ENCODE measurements at regions not wholly inside any gene's neighbourhood (a gene's known extent, or its start where the extent isn't known, plus 50 kb on each side); places are given as distances from the start of the nearest gene placed in this dataset.

GRCh38 chr3:176469694-176470205 is 727.5 kb downstream of the TBL1XR1 start:
- Mint-ChIP-seq H3K9me3 (peaks cover 8% of the 10 kb centered on the region), H3K4me1 (ENCODE audit: low read depth) (no peaks in the 10 kb centered on the region), H3K27me3 (no peaks in the 10 kb centered on the region), H3K4me3 (no peak overlapping the region), H3K27ac (no peak overlapping the region), H3K36me3 (ENCODE audit: low read depth) (no peaks in the 10 kb centered on the region)
- no peak for DNase-seq

GRCh38 chr3:176463610-176464009 is 733.7 kb downstream of the TBL1XR1 start:
- H3K4me1 Mint-ChIP-seq (ENCODE audit: low read depth): no peaks in the 10 kb centered on the region
- peaks cover 2% of the 10 kb centered on the region for H3K9me3 Mint-ChIP-seq
- H3K36me3 Mint-ChIP-seq (ENCODE audit: low read depth): no peaks in the 10 kb centered on the region
- DNase-seq: no peak
- H3K4me3 Mint-ChIP-seq: no peak overlapping the region
- no peak overlapping the region for H3K27ac Mint-ChIP-seq
- no peaks in the 10 kb centered on the region for H3K27me3 Mint-ChIP-seq

DNA sequence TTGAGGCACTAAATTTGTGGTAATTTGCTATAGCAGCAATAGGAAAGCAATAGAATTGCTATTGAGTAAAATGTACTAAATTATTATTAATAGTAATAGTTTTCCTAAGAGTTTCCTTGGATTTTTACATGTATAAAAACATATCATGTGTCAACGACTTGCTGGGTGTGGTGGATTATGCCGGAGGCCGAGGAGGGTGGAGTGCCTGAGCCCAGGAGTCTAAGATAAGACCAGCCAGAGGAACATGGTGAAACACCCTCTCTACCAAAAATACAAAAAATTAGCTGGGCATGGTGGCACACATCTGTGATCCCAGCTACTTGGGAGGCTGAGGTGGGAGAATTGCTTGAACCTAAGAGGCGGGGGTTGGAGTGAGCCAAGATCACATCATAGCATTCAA is 749.9 kb downstream of the TBL1XR1 start:
- Mint-ChIP-seq H3K36me3 (ENCODE audit: low read depth) (no peaks in the 10 kb centered on the region), H3K4me3 (no peak overlapping the region), H3K27me3 (no peaks in the 10 kb centered on the region), H3K27ac (no peak overlapping the region), H3K9me3 (peaks cover 7% of the 10 kb centered on the region), H3K4me1 (ENCODE audit: low read depth) (no peaks in the 10 kb centered on the region)
- no peak for DNase-seq

DNA sequence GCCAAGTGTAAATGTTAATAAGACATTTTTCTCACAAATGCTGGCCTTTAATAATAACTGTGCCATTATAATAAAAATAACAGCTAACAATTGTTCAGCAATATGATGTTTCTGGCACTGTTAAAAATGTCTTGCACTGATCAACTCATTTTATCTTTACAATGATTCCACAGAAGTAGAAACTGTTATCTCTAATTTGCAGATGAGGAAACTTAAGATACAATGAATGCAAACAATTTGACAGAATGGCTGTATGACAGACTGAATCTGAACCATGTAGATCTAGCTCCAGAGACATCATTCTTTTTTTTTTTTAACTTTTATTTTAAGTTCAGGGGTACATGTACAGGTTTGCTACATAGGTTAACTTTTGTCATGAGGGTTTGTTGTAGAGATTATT is 755.0 kb downstream of the TBL1XR1 start:
- no peak for DNase-seq
- Mint-ChIP-seq H3K4me3 (no peak overlapping the region), H3K36me3 (ENCODE audit: low read depth) (no peaks in the 10 kb centered on the region), H3K9me3 (peaks cover 5% of the 10 kb centered on the region), H3K4me1 (ENCODE audit: low read depth) (no peaks in the 10 kb centered on the region), H3K27ac (no peak overlapping the region), H3K27me3 (no peaks in the 10 kb centered on the region)

DNA sequence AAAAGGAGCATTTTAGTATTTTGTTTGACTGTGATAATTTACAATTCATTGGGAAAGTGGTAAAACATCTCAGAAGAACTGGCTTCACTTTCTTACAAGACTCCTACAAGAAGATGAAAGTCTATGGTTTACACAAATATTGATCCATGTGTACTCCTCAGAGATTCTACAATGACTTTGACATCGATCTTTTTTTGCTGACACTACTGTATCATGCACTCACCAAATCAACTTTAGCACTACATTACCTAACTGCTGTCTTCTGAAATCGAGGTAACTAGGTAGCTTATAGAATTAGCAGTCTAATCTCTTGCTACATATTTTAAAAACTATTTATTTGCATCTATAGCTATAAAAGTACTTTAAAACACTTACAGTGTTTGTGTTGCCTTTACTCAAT is 757.6 kb downstream of the TBL1XR1 start:
- Mint-ChIP-seq H3K27me3 (no peaks in the 10 kb centered on the region), H3K36me3 (ENCODE audit: low read depth) (no peaks in the 10 kb centered on the region), H3K4me3 (no peak overlapping the region), H3K9me3 (peaks cover 2% of the 10 kb centered on the region), H3K4me1 (ENCODE audit: low read depth) (no peaks in the 10 kb centered on the region), H3K27ac (no peak overlapping the region)
- no peak for DNase-seq

- no peaks in the 10 kb centered on the region for H3K9me3 Mint-ChIP-seq
- H3K36me3 Mint-ChIP-seq (ENCODE audit: low read depth): no peaks in the 10 kb centered on the region
- no peaks in the 10 kb centered on the region for H3K4me1 Mint-ChIP-seq (ENCODE audit: low read depth)
- H3K27me3 Mint-ChIP-seq: no peaks in the 10 kb centered on the region
- no peak for DNase-seq
- H3K27ac Mint-ChIP-seq: no peak overlapping the region
- H3K4me3 Mint-ChIP-seq: no peak overlapping the region
Observed at GRCh38 chr3:176431991-176432390, 765.3 kb downstream of the TBL1XR1 start.

GRCh38 chr3:176431038-176431418 is 766.3 kb downstream of the TBL1XR1 start:
- no peaks in the 10 kb centered on the region for H3K36me3 Mint-ChIP-seq (ENCODE audit: low read depth)
- DNase-seq: no peak
- H3K9me3 Mint-ChIP-seq: no peaks in the 10 kb centered on the region
- H3K4me3 Mint-ChIP-seq: no peak overlapping the region
- no peaks in the 10 kb centered on the region for H3K4me1 Mint-ChIP-seq (ENCODE audit: low read depth)
- H3K27me3 Mint-ChIP-seq: no peaks in the 10 kb centered on the region
- H3K27ac Mint-ChIP-seq: no peak overlapping the region

- Mint-ChIP-seq H3K27me3 (no peaks in the 10 kb centered on the region), H3K4me1 (ENCODE audit: low read depth) (no peaks in the 10 kb centered on the region), H3K4me3 (no peak overlapping the region), H3K9me3 (no peaks in the 10 kb centered on the region), H3K36me3 (ENCODE audit: low read depth) (no peaks in the 10 kb centered on the region), H3K27ac (no peak overlapping the region)
- DNase-seq: no peak
Observed at GRCh38 chr3:176430244-176431037, 766.8 kb downstream of the TBL1XR1 start.

GRCh38 chr3:176428552-176428951 is 768.7 kb downstream of the TBL1XR1 start:
- Mint-ChIP-seq H3K9me3 (no peaks in the 10 kb centered on the region), H3K27ac (no peak overlapping the region), H3K36me3 (ENCODE audit: low read depth) (no peaks in the 10 kb centered on the region), H3K4me1 (ENCODE audit: low read depth) (no peaks in the 10 kb centered on the region), H3K27me3 (no peaks in the 10 kb centered on the region), H3K4me3 (no peak overlapping the region)
- DNase-seq: no peak

DNA sequence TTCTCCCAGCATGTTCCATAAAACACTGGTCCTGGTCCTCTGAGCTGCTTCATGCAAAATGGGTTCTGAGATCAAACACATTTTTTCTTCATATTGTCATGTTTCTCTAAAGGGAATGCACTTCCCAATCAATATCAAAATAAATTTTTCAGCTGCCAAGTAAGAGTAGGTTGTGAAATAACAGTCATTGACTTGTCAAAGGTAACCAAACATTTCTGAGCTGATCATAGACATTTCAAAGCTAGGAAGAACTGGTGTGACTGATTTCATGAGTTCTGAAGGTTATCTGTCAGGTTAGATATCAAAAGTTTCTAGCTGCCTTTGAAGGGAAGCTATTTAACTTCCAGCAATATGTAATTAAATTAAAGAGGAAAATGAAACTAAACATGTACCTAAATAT is 770.9 kb downstream of the TBL1XR1 start:
- H3K4me3 Mint-ChIP-seq: no peak overlapping the region
- no peaks in the 10 kb centered on the region for H3K27me3 Mint-ChIP-seq
- H3K27ac Mint-ChIP-seq: no peak overlapping the region
- H3K4me1 Mint-ChIP-seq (ENCODE audit: low read depth): no peaks in the 10 kb centered on the region
- DNase-seq: no peak
- no peaks in the 10 kb centered on the region for H3K9me3 Mint-ChIP-seq
- H3K36me3 Mint-ChIP-seq (ENCODE audit: low read depth): no peaks in the 10 kb centered on the region

- Mint-ChIP-seq H3K27me3 (no peaks in the 10 kb centered on the region), H3K4me1 (ENCODE audit: low read depth) (no peaks in the 10 kb centered on the region), H3K9me3 (peaks cover 3% of the 10 kb centered on the region), H3K27ac (no peak overlapping the region), H3K4me3 (no peak overlapping the region), H3K36me3 (ENCODE audit: low read depth) (no peaks in the 10 kb centered on the region)
- no peak for DNase-seq
Observed at GRCh38 chr3:176416870-176417269, 780.4 kb downstream of the TBL1XR1 start.

GRCh38 chr3:176415661-176416295 is 781.5 kb downstream of the TBL1XR1 start:
- Mint-ChIP-seq H3K36me3 (ENCODE audit: low read depth) (no peaks in the 10 kb centered on the region), H3K27ac (no peak overlapping the region), H3K9me3 (peaks cover 3% of the 10 kb centered on the region), H3K4me1 (ENCODE audit: low read depth) (no peaks in the 10 kb centered on the region), H3K4me3 (no peak overlapping the region), H3K27me3 (no peaks in the 10 kb centered on the region)
- DNase-seq: no peak

DNA sequence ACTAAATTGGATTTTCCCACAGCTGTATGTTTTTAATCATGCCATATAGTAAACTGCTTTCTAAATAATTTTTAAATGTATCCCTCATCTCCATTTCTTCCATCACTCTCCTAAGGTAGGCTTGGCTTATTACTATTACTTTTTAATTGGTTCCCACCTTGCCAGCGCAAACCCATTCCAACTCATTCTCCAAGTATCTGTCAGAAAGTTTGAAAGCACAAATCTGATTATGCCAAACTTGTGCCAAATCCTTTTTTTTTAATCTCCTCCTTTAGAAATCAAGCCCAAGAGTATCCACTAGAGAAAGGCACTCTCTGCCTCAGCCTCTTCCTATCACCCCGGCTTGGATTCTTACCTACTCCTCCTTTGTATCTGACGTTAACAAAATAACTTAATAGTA is 784.5 kb downstream of the TBL1XR1 start:
- H3K9me3 Mint-ChIP-seq: peaks cover 2% of the 10 kb centered on the region
- no peaks in the 10 kb centered on the region for H3K4me1 Mint-ChIP-seq (ENCODE audit: low read depth)
- no peak overlapping the region for H3K4me3 Mint-ChIP-seq
- no peak overlapping the region for H3K27ac Mint-ChIP-seq
- no peaks in the 10 kb centered on the region for H3K36me3 Mint-ChIP-seq (ENCODE audit: low read depth)
- H3K27me3 Mint-ChIP-seq: no peaks in the 10 kb centered on the region
- DNase-seq: no peak

DNA sequence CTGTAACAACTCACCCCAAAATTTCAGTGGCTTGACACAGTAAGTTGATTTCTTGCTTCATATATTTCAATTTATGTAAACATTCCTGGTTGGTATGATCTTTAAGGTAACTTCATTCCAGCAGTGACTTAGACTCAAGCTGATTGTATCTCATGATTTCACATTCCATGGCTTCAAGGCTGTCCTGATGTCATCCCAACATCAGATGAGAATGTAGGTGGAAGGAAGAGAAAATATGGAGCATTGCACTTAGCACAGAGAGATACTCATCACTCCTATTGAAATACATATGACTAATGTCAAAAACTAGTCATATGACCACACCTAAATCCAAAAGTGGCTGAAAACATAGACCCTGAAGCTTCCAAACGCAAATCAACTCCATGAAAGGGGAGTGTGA is 793.8 kb downstream of the TBL1XR1 start:
- Mint-ChIP-seq H3K27ac (no peak overlapping the region), H3K4me1 (ENCODE audit: low read depth) (no peaks in the 10 kb centered on the region), H3K27me3 (no peaks in the 10 kb centered on the region), H3K9me3 (peaks cover 8% of the 10 kb centered on the region), H3K4me3 (no peak overlapping the region), H3K36me3 (ENCODE audit: low read depth) (no peaks in the 10 kb centered on the region)
- no peak for DNase-seq

- H3K27me3 Mint-ChIP-seq: no peaks in the 10 kb centered on the region
- H3K27ac Mint-ChIP-seq: no peak overlapping the region
- H3K4me3 Mint-ChIP-seq: no peak overlapping the region
- H3K9me3 Mint-ChIP-seq: peaks cover 19% of the 10 kb centered on the region
- H3K36me3 Mint-ChIP-seq (ENCODE audit: low read depth): no peaks in the 10 kb centered on the region
- no peaks in the 10 kb centered on the region for H3K4me1 Mint-ChIP-seq (ENCODE audit: low read depth)
- no peak for DNase-seq
Observed at GRCh38 chr3:176401211-176401610, 796.1 kb downstream of the TBL1XR1 start.
